Liver (tissue), 3 donors: ENCODE measurements at regions not wholly inside any gene's neighbourhood (a gene's known extent, or its start where the extent isn't known, plus 50 kb on each side); places are given as distances from the start of the nearest gene placed in this dataset.
"Not testable (repeated sequence)": the region's sequence is repeated elsewhere in the genome, so short reads cannot be mapped to it uniquely, and the experiment has no call there.

Experiments
- EGR1 ChIP-seq, 2 donors: IDR thresholded peaks; 2 replicates each; pipeline ENCODE4 v1.6.1; 2016 to 2018; ENCODE audit warnings: antibody characterized with exemption in 2 of 2, low read depth in 2 of 2
- FOXA1 ChIP-seq: IDR thresholded peaks from 2 replicates; pipeline ENCODE4 v1.6.1; 2016; ENCODE audit warnings: antibody characterized with exemption
- GABPA ChIP-seq, 2 donors: IDR thresholded peaks in 1 of 2; conservative IDR thresholded peaks in 1 of 2; 2 replicates each; pipeline ENCODE4 v1.6.1; 2016; ENCODE audit warnings: antibody characterized with exemption in 2 of 2, mild to moderate bottlenecking in 1 of 2, moderate library complexity in 1 of 2
- JUND ChIP-seq, 2 donors: IDR thresholded peaks; 2 replicates each; pipeline ENCODE4 v1.6.1; 2016; ENCODE audit warnings: antibody characterized with exemption in 2 of 2
- RAD21 ChIP-seq, 2 donors: IDR thresholded peaks; 2 replicates each; pipeline ENCODE4 v1.6.1; 2016; ENCODE audit warnings: antibody characterized with exemption in 2 of 2, mild to moderate bottlenecking in 2 of 2
- RXRA ChIP-seq, 2 donors: IDR thresholded peaks; 2 replicates each; pipeline ENCODE4 v1.6.1; 2017 to 2018; ENCODE audit warnings: antibody characterized with exemption in 2 of 2, mild to moderate bottlenecking in 1 of 2
- SP1 ChIP-seq: IDR thresholded peaks from 2 replicates; pipeline ENCODE4 v1.6.1; 2018; ENCODE audit warnings: antibody characterized with exemption, mild to moderate bottlenecking
- TAF1 ChIP-seq: conservative IDR thresholded peaks from 2 replicates; pipeline ENCODE4 v1.6.1; 2016; ENCODE audit warnings: antibody characterized with exemption, mild to moderate bottlenecking
- TF ChIP-seq, protein P1 (sequence below): fragments of 150-350 bp; IDR thresholded peaks from 2 replicates; pipeline ENCODE4 v1.5.1; 2017; ENCODE audit warnings: improper control_type of control experiment, low read depth, low read length; ENCODE audit not compliant: missing input control
- TF ChIP-seq, protein P2 (sequence below): IDR thresholded peaks from 2 replicates; pipeline ENCODE4 v1.6.1; 2016; ENCODE audit warnings: antibody characterized with exemption
- TF ChIP-seq, protein P3 (sequence below): IDR thresholded peaks from 2 replicates; pipeline ENCODE4 v1.6.1; 2016; ENCODE audit warnings: antibody characterized with exemption
- TF ChIP-seq, protein P4 (sequence below): IDR thresholded peaks from 2 replicates; pipeline ENCODE4 v1.6.1; 2016; ENCODE audit warnings: antibody characterized with exemption, mild to moderate bottlenecking
- TF ChIP-seq, protein P5 (sequence below): IDR thresholded peaks from 2 replicates; pipeline ENCODE4 v1.6.1; 2016; ENCODE audit warnings: antibody characterized with exemption
- donor health status: healthy.
- donor health status: healthy.

DNA sequence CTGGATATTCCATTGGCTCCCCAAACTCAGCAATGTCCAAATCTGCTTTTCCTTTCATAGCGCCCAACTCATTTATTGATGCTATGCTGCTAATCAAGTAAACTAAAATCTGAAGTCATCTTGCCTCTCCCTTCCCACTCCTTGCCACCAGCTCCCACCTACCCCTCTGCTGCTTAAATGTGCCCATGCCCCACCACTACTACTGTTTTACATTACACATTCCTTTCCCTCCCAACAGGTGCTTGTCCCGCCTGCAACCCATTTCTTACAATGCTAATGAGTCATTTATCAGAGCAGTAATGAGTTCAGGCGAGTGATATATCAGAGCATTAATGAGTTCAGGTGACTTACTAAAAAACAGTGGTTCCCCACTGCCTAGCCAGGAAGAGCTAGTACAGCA is 67.2 kb downstream of the SYT15 start:
- TF ChIP-seq, protein P1, sequence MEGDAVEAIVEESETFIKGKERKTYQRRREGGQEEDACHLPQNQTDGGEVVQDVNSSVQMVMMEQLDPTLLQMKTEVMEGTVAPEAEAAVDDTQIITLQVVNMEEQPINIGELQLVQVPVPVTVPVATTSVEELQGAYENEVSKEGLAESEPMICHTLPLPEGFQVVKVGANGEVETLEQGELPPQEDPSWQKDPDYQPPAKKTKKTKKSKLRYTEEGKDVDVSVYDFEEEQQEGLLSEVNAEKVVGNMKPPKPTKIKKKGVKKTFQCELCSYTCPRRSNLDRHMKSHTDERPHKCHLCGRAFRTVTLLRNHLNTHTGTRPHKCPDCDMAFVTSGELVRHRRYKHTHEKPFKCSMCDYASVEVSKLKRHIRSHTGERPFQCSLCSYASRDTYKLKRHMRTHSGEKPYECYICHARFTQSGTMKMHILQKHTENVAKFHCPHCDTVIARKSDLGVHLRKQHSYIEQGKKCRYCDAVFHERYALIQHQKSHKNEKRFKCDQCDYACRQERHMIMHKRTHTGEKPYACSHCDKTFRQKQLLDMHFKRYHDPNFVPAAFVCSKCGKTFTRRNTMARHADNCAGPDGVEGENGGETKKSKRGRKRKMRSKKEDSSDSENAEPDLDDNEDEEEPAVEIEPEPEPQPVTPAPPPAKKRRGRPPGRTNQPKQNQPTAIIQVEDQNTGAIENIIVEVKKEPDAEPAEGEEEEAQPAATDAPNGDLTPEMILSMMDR: not testable (repeated sequence)
- TF ChIP-seq RXRA (IDR thresholded peaks at IDR 0.05); SP1; RAD21 (IDR thresholded peaks at IDR 0.05); GABPA (IDR thresholded peaks at IDR 0.05 in 1 of 2, conservative IDR thresholded peaks at IDR 0.05 in 1 of 2); EGR1 (IDR thresholded peaks at IDR 0.05; ENCODE audit: low read depth in 2 of 2); TAF1; JUND (IDR thresholded peaks at IDR 0.05); FOXA1: not testable (repeated sequence)
- TF ChIP-seq, protein P2, sequence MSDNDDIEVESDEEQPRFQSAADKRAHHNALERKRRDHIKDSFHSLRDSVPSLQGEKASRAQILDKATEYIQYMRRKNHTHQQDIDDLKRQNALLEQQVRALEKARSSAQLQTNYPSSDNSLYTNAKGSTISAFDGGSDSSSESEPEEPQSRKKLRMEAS: not testable (repeated sequence)
- TF ChIP-seq, protein P3, sequence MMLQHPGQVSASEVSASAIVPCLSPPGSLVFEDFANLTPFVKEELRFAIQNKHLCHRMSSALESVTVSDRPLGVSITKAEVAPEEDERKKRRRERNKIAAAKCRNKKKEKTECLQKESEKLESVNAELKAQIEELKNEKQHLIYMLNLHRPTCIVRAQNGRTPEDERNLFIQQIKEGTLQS: not testable (repeated sequence)
- TF ChIP-seq, protein P4, sequence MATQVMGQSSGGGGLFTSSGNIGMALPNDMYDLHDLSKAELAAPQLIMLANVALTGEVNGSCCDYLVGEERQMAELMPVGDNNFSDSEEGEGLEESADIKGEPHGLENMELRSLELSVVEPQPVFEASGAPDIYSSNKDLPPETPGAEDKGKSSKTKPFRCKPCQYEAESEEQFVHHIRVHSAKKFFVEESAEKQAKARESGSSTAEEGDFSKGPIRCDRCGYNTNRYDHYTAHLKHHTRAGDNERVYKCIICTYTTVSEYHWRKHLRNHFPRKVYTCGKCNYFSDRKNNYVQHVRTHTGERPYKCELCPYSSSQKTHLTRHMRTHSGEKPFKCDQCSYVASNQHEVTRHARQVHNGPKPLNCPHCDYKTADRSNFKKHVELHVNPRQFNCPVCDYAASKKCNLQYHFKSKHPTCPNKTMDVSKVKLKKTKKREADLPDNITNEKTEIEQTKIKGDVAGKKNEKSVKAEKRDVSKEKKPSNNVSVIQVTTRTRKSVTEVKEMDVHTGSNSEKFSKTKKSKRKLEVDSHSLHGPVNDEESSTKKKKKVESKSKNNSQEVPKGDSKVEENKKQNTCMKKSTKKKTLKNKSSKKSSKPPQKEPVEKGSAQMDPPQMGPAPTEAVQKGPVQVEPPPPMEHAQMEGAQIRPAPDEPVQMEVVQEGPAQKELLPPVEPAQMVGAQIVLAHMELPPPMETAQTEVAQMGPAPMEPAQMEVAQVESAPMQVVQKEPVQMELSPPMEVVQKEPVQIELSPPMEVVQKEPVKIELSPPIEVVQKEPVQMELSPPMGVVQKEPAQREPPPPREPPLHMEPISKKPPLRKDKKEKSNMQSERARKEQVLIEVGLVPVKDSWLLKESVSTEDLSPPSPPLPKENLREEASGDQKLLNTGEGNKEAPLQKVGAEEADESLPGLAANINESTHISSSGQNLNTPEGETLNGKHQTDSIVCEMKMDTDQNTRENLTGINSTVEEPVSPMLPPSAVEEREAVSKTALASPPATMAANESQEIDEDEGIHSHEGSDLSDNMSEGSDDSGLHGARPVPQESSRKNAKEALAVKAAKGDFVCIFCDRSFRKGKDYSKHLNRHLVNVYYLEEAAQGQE: not testable (repeated sequence)
- TF ChIP-seq, protein P5, sequence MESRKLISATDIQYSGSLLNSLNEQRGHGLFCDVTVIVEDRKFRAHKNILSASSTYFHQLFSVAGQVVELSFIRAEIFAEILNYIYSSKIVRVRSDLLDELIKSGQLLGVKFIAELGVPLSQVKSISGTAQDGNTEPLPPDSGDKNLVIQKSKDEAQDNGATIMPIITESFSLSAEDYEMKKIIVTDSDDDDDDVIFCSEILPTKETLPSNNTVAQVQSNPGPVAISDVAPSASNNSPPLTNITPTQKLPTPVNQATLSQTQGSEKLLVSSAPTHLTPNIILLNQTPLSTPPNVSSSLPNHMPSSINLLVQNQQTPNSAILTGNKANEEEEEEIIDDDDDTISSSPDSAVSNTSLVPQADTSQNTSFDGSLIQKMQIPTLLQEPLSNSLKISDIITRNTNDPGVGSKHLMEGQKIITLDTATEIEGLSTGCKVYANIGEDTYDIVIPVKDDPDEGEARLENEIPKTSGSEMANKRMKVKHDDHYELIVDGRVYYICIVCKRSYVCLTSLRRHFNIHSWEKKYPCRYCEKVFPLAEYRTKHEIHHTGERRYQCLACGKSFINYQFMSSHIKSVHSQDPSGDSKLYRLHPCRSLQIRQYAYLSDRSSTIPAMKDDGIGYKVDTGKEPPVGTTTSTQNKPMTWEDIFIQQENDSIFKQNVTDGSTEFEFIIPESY: not testable (repeated sequence)
